Neural progenitor cell (in vitro differentiated cells): ENCODE measurements at regions not wholly inside any gene's neighbourhood (a gene's known extent, or its start where the extent isn't known, plus 50 kb on each side); places are given as distances from the start of the nearest gene placed in this dataset.

Experiments
- EZH2 ChIP-seq: fragments of 200-600 bp; sonication (generic); IDR thresholded peaks from 2 replicates; pipeline ENCODE4 v1.6.1; 2017; ENCODE audit warnings: antibody characterized with exemption, mild to moderate bottlenecking, moderate library complexity
- TF ChIP-seq, protein P1 (sequence below): fragments of 200-600 bp; sonication (generic); IDR thresholded peaks from 2 replicates; pipeline ENCODE4 v1.5.1; 2017; ENCODE audit warnings: antibody characterized with exemption, mild to moderate bottlenecking

DNA sequence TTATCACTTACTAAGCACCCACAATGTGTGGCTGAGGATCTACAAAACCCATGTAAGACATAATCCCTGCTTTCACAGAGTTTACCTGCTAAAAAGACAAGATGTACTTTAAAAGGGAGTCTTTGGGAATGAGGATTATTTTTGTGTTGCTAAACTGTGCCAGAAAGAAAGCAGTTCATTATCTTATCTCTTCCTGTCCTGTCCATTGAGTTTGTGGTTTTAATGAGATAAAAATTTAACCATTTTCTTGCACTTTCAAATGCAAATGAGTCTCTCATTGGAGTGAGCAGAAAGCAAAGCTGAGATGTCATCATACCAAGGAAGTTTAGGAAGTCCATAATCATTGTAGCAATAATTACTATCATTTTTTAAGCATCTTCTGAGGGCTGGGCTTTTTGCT lies 231.2 kb upstream of the ADAMTS9 start:
- TF ChIP-seq EZH2, result no peak
- TF ChIP-seq, protein P1, sequence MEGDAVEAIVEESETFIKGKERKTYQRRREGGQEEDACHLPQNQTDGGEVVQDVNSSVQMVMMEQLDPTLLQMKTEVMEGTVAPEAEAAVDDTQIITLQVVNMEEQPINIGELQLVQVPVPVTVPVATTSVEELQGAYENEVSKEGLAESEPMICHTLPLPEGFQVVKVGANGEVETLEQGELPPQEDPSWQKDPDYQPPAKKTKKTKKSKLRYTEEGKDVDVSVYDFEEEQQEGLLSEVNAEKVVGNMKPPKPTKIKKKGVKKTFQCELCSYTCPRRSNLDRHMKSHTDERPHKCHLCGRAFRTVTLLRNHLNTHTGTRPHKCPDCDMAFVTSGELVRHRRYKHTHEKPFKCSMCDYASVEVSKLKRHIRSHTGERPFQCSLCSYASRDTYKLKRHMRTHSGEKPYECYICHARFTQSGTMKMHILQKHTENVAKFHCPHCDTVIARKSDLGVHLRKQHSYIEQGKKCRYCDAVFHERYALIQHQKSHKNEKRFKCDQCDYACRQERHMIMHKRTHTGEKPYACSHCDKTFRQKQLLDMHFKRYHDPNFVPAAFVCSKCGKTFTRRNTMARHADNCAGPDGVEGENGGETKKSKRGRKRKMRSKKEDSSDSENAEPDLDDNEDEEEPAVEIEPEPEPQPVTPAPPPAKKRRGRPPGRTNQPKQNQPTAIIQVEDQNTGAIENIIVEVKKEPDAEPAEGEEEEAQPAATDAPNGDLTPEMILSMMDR, result no peak
